CD4-positive, alpha-beta T cell treated with Interleukin-4 for 4 hours (primary cell): ENCODE measurements at regions not wholly inside any gene's neighbourhood (a gene's known extent, or its start where the extent isn't known, plus 50 kb on each side); places are given as distances from the start of the nearest gene placed in this dataset.

ENCODE experiments used
- DNase-seq: peaks from one replicate; pipeline ENCODE4 v3.0.0-alpha.2; 2020

DNA sequence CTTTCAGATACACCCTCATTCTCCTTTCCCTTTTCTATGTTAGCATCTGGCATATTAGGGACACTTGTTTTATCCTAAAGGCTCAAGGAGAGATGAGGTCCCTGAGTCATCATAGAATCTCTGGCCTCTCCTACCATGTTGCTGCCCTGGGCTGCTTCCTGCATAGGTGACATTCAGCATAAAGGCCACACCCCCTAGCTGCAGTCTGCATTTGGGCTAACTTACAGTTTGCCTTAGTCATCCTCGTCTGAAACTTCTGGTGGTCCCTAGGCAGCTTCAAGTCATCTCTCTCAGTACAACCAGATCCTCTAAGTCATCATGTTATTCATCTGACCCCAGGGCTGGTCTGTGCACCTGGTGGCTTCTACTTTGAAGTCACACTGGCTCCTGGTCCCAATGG is 982.7 kb upstream of the NR2F2 start:
- DNase-seq: no peak

DNA sequence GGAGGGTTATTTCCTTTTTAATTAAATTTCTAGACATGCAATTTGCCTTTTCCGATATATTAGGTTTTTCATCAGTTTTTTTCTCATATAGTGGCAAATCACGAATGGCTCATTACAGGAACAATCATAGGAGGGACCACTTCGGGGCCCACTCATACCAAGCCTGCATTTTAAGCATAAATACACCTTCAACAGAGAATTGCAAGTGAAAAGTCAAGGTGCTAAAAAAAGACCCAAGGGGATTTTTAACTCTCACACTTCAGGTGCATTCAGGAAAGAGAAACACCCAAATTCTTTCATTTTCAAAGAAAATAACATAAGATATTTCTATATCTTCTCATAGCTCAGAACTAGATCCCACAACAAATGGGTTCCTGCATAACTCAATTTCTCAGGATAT is 979.6 kb upstream of the NR2F2 start:
- DNase-seq: no peak

DNA sequence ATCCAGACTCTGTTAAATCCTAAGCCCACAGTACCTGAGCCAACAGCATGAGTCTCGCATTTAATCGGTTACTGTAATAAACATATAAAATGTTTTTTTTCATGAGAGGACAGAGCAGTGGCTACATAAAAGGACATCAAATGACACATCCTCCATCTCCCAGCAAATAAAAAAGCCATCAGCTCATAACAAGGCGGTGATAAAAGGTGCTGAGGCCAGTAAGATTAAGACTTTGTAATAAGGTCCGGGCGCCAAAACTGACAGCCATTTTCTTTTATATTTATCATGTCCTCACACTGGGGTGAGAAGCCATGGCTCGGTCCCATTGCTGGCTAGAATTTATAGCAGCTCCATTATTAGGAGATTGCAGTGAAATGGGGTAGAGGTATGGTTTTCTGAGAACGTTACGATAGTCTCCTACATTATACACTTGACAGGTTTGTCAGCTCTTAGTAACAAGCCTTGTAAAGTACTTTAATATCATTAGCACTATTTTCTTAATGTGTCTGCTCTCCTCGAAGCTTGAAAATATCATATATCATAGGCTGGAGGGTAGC is 977.8 kb upstream of the NR2F2 start:
- no peak for DNase-seq

DNA sequence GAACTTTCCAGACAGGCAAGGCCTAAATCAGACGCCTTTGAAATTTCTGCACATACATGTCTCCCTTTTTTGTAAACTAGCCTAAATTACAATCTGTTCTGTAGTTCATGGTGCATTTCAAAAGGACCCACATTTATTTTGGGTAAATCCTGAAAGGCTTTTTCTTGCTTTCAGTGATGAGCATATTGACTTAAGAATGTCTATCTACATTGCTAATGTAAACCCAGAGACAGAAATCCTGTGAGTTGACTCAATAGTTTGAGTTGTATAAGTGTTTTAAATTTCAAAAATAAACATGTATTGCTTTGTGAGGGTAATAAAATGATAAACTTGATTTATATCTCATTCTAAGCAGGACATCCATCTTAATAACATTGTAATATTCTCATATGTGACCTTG is 977.0 kb upstream of the NR2F2 start:
- DNase-seq: no peak

DNA sequence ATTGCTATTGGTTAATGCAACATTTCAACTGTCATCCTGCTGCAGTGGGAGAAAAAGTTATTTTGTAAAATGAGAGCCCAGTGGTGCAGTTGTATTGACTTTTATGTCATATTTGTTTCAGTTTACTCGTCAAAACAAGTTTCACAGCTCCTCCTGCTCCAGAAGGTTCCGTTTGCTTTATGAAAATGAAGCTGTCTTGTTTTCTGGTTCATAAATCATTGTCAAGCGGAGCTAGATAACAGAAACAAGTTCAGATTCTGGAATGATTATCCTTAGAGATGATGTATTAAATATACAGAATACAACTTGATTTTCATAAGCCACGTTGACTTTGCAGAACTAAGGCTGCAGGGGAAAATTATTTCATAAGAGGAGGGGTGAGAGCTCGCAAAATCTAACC is 970.5 kb upstream of the NR2F2 start:
- no peak for DNase-seq

DNA sequence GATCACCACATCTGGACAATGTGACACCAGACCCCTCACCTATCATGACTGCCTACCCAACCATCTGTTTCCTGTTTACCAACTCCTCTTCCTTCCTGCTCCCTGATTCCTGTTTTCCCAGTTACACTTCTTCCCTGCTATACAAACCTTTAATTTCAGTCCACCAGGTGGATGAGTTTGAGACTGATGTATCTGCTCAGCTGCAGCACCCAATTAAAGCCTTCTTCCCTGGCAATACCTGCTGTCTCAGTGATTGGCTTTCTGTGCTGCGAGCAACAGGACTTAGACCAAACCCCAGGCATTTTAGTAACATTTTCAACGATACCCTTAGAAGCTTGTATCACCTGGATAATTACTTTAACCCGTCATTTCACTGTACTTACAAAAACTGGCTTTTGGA is 968.2 kb upstream of the NR2F2 start:
- no peak for DNase-seq

DNA sequence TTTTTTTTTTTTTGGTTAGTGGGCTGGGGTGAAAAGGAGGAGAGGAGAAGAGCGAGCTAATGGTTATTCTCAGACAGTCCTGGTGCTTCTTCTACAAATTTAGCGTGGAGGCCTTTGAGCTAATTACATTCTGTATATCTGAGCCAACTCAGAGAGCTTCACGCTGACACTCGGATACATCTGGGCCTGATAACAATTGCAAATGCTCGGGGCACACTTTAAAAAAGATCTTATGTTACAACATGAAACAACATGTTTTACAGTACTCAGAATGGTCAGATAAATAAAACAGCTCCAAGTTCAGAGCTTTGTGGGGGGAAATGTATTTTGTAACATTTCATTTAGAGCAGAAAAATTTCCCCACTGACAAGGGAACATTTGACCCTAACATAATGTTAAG is 966.9 kb upstream of the NR2F2 start:
- no peak for DNase-seq

DNA sequence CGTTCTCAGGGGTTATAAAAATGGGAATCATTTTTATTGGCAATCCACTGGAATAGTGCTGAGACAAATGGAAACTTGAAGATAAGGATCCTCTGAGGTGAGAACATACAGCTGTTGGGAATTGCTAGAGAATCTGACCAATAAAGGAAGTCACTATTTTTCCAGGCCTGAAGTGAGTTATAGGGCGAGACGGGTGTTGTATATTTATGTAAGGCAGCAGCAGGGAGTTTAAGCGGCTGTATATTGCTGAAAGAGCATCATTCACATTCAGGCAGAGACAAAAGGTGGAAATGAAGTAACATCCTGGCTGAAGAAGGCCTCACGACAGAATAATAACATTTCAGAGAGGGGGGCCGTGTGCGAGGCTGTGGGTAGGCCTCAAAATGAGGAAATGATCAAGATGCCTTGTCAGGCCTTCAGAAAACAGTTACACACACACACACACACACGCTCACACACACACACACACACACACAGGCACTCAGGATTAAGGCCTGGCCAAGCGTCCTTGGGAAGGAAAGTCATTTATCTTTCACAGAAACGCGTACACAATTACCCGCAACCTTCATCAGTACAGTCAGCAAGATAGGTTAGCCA is 964.9 kb upstream of the NR2F2 start:
- no peak for DNase-seq

DNA sequence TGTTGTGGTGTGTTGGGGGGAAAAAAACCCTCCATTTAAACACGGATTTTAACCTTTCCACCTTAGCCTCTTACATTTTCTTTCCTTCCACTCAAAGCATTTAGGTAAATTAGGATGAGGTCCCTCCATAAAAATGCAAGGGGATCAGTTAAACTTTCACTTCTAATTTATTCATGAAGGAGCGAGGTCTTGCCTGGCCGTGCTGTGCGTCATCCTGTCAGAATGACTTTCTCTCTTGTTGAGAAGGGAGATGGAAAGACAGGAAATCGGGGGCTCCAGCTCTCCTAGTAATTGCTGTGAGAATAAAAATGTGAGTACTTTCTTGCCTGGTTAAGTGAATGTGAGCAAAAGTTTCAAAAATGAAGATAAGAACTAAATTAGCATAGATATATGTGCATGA is 962.3 kb upstream of the NR2F2 start:
- DNase-seq: no peak

DNA sequence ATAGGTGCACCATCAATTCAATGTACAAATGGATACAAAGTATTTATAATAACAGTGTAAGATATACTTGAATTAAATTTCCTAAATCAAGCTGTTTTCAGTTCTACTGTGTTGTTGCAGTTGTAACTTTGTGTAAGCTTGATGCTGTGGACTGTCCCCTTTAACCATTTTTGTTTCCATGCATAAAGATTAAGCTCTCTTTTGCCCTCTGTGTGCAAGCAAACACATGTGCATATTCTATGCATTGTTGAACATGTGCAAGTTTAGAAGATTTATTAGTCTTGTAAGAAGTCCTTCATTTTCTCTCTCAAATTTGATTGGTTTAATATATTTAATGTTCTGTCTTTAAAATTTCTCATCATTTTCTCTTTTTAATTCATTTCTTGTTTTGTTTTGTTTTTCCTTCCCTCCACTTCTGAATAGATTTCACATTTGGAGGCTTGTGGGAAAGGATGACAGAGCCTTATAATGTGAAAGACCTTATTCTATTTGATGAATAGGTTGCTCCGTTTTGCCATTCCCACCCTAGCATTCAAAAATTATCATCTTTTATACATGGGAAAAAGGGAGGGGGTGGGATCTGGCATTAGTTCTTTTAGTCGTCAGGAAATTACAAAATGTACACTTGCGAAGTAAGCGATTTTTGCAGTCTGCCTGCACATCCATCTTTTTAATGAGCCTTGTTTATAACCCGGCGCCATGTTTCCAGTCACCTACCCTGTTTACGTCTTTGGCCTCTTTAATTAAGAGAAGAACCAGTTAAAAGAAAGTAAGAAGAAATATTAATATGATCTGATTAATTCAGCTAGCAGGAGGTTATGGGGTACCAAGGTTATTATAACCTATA is 961.5 kb upstream of the NR2F2 start:
- no peak for DNase-seq

DNA sequence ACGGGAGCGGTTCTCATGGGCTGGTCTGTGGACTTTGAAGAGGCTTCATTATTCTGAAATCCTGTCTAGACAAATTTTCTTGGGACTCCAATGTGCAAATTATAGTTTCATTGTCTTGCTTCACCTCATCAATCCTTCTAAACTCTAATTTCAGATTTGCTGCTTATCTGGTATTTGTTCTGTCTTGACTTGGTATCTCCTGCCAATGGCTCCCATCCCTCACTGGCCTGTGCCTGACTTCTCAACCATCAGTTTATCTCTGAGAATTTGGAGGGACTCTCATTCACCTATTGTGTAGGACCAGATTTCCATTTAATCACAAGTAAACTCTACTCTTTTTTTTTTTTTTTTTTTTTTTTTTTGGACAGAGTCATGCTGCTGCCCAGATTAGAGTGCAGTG is 960.2 kb upstream of the NR2F2 start:
- DNase-seq: no peak

DNA sequence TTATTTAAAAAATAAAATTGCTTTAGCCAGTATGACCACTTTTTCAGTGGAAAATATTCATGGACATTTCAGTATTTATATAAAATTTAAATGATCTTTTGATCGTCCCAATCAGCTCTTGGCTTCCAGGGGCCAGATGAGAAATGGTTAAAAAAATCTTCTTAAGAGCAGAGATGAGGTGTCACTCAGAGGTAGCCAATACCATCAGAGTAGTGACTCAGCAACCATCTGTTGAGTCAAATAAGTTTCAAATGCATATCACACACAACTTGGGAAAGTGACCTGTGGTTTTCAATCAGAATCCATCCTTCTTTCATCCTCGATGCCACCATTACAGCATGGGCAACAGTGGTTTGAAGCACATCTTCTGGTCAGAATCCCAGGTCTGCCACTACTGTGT is 958.8 kb upstream of the NR2F2 start:
- DNase-seq: no peak

DNA sequence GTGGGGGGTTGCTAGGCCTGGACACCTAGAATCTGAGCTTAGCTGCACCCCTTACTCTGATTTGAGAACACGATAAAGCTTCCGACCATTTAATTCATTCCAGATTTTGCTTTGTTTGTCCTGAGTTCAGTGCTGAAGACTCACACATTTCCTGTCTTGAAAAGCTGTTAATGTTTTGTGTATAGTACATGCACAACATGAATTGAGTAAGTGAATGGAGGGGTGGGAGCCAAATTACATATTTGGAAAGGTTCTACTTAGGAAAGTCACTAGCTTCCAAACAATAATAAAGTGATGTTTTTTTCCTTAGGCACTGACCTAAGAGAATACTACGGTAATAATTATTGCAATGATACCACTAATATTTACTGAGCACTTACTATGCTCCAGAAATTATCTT is 955.2 kb upstream of the NR2F2 start:
- DNase-seq: no peak

DNA sequence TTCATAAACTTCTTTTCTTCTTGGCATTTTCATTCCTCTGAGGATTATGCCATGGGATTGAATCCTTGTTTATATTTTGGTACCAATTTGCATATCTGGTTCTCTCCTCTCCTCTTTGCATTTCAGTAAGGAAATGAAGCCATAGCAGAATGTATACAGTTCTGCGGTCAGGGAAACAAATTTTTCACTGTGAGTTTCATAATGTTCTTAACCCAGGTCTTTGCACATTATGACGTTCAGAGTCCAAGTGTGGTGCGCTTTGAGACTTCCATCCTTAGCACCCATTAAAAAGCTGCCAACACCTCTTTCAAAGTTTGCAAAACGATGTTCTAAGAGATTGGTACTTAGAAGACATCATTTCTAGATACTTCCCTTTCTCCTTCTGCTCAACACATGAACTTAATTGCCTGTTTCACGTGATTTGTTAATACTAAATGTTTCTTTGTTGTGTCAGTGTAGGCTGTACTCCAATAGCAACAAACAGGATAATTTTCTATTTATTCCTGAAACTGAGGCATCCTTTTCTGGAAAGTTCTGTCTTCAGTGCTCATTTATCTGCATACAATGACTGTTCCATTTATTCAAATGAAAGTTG is 953.1 kb upstream of the NR2F2 start:
- DNase-seq: no peak

DNA sequence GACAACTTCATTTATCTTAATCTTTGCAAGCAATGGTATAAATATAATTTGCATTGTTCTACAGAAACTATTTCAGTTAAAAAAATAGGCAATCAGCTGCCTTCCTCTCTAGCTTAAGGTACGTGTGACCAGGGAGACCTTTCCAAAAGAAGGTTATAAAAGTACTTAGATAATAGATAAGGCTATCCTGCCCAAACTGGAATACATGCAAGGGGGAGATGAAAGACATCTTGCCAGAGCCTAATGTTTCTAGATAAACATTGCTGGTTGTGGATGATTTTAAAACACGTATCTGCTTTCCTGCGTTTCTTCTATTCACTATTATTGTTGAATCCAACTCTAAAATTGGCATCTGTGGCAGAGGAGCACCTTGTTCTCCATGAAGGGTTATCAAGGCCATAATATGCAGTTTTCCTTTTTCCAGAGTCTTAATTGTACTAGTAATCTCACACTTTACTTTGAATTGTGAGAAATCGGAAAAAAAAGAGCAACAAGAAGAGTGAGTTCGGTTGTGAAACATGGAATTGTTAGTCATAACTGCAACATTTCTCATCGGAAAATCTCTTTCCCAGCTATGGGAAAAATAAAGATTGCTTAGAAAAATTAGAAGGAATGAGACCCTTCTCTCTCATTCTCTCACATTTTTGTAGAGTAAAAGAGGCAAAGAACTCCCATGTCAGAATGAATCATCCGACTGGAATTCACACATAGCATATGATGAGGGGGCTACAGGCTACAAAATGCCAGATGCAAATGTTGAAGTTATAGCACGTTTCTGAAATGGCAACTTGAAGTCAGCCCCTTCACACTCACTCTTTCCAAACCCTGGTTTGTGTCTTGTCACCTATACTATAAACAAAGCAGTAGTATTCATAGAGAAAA is 936.1 kb upstream of the NR2F2 start:
- DNase-seq: no peak

DNA sequence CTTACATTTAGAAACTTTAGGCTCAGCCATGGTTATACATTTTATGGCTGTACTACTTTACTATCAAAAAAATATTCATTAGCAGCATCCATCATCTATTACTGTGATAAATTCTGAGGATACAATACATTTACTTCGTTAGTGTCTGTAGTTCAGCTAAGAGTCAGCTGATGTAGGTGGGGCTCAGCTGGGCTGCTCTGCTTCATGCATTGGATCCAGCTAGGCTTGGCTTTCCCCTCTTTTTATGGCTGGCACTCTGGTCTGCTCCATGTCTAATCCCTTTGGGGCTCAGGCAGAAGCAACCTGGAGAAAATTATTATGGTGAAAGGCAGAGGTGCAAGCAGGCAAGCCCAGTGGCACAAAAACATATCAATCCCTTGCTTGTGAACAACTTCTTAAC is 930.1 kb upstream of the NR2F2 start:
- no peak for DNase-seq

DNA sequence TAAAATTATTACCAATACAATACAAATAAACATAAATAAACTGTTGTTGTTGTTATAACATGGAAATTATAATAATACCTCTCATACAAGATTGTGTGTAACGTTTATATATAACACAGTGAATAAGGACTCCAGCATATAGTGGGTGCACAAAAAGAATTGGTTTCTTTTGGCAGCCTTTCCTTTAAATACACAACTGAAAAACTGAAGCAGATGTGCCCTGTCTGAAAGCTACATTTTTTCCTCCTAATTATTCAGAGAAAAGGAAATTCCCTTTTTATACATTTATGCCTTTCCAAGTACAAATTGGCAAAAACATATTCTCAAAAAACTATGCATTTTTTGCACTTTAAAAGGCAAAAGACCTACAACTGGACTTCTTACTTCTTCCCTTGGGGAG is 928.9 kb upstream of the NR2F2 start:
- DNase-seq: no peak

DNA sequence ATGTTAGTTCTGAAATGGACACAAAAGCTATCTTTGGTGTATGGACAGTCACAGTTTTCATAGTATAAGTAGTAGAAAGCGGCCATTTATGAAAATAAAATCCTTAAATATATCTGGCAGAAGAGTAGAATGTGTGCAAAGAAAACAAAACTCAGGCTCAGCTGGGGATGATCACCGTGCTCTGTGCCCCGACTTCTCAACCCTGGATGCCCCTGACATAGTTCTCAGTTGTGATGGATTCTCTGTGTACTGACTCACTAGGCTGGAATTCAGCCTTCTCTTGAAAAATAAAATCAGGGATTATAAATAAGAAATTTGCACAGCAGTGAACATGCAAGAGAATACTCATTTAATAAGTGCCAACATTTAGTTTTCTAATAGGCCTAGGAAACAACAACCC is 925.1 kb upstream of the NR2F2 start:
- DNase-seq: no peak

DNA sequence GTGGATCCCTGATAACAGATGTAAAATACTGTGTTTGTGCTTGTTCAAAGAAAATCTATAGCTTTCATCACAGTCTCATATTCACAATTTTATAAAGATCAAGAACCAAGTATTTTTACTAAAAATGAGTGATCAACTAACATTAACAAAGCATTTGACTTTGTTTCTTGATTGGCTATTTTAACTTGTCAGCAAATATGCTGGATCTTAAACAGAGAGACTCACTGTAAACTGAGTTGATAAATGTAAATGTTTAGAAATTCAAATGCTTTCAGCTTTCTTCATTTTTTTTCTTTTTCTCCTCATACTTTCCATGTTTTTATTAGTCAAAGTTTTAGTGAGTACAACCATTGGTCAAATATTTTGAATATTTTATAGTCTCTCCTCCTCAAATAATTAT is 923.0 kb upstream of the NR2F2 start:
- DNase-seq: no peak

DNA sequence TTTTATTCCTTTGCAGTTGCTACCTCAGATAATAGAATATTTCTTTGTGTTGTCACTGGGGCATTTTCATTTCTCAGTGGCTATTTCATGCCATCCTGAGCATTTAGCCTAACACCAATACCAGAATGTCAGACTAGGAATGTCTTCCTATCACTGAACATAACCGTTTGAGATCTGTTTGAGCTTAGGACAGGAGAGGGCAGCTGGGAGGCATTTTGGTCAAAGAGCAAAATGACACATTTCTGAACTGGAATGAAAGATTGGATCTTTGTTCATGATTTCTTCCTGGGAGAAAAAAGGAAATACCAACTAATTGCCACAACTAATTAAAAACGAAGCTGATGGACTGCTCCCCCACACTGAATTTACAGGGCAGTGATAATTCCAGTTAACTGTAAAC is 921.3 kb upstream of the NR2F2 start:
- DNase-seq: no peak

DNA sequence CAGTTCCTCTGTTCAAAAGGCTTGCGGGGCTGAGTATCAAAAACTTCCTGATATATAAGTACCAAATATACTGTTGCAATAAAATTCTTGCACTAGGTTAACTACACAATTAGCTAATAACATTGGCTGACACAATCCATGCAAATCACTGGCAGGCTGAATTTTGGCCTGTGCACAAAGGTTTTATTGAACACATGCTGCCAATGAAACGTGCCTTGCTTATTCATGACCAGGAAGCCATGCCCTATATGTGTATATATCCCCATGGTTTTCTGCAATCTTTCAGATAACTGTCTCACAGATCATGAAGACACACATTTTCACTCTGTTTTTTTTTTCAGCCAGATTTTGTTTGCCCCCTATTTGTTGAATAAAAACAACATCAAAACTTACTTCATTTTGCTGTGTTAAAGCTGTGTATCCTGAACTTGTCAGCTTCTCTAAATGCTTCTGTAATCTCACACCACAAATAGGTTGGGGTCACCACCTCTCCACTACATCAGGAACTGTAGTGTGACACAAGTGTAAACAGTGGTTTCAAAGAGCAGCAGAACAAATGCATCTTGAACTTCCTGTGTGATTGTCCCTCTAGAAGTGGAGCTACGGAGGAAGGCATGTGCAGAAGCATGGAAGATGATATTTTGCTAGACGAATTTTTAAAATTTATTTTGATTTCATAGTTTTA is 920.7 kb upstream of the NR2F2 start:
- no peak for DNase-seq

DNA sequence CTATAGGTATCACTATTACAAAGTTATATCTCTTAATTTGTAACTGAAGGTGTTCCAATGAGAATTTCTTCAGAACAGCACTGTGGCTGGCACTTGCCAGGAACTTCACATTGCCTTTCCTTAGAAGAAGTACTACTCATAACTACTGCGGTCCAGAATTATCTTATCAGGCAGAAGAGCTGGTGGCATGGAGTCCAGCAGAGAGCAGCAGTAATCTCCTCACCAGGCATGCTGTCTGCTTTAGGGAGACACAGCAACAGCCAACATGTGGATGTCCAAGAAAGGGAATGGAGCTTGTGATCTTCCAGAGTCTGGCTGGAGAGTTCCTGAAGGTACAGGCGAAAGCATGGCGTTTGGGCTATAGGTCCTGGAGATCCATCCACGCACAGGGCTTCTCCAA is 919.7 kb upstream of the NR2F2 start:
- no peak for DNase-seq

DNA sequence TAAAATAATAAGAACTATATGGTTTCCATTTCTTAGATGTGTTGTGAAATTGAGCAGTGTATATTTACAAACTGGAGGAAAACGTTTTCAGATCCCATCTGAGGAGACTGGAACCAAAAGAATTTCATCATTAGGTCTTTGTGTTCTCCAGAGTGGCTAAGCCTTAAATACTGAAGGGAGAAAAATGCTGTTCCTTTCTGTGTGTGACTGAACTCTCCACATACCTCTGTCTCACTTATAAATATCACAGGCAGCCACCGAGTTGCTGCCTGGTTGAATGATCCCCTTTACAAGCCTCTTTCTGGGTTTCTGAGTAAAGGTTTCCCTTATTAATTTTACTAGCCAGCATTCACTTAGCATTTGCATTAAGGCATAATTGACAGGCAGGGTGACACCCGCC is 913.9 kb upstream of the NR2F2 start:
- DNase-seq: no peak
